CD4-positive, alpha-beta T cell treated with Interleukin-10 for 1 hour (primary cell): ENCODE measurements at regions not wholly inside any gene's neighbourhood (a gene's known extent, or its start where the extent isn't known, plus 50 kb on each side); places are given as distances from the start of the nearest gene placed in this dataset.

Experiments
- DNase-seq: peaks from one replicate; pipeline ENCODE4 v3.0.0-alpha.2; 2020

GRCh38 chr14:96729889-96730288 lies 67.3 kb upstream of the VRK1 start:
- no peak for DNase-seq

GRCh38 chr14:96730386-96730785 lies 66.8 kb upstream of the VRK1 start:
- DNase-seq: no peak

GRCh38 chr14:96734076-96734622 lies 63.0 kb upstream of the VRK1 start:
- DNase-seq: no peak

GRCh38 chr14:96735526-96735925 lies 61.7 kb upstream of the VRK1 start:
- DNase-seq: no peak

- no peak for DNase-seq
These were observed 60.7 kb upstream of the VRK1 start for GRCh38 chr14:96736439-96736838.

- DNase-seq: no peak
These were observed 59.3 kb upstream of the VRK1 start for GRCh38 chr14:96737881-96738280.

GRCh38 chr14:96739200-96739910 lies 57.8 kb upstream of the VRK1 start:
- no peak for DNase-seq

GRCh38 chr14:96741151-96741977 lies 55.8 kb upstream of the VRK1 start:
- DNase-seq: peak; percentile 75

GRCh38 chr14:96744262-96744661 lies 52.9 kb upstream of the VRK1 start:
- no peak for DNase-seq

GRCh38 chr14:96745500-96746051 lies 51.6 kb upstream of the VRK1 start:
- no peak for DNase-seq

- DNase-seq: no peak
These were observed 51.1 kb upstream of the VRK1 start for GRCh38 chr14:96746101-96746500.

GRCh38 chr14:96747006-96747405 lies 50.2 kb upstream of the VRK1 start:
- no peak for DNase-seq
